ENCODE measurements at regions not wholly inside any gene's neighbourhood (a gene's known extent, or its start where the extent isn't known, plus 50 kb on each side); places are given as distances from the start of the nearest gene placed in this dataset.
A peak's percentile ranks its signal among the peaks of the same experiment; 100 is the strongest.

GRCh38 chr10:4718544-4718943 is 107.5 kb upstream of the AKR1E2 start:
- ChIA-PET CTCF (interaction anchor here (1.1 kb wide), 1 partner anchor 62 kb away, joined by 4 read pairs; no protein-coding TSS in a partner anchor), POLR2A (no interaction called here)
- DNase-seq (ENCODE audit: low read depth, low spot score): no peak
- TF ChIP-seq CTCF (IDR thresholded peaks at IDR 0.05; ENCODE audit: insufficient read depth, low read length, missing control alignments): no peak
- H3K4me3 ChIP-seq (ENCODE audit: low read depth, low read length): no peak overlapping the region

GRCh38 chr10:4717670-4718069 is 108.3 kb upstream of the AKR1E2 start:
- H3K4me3 ChIP-seq (ENCODE audit: low read depth, low read length): no peak overlapping the region
- TF ChIP-seq CTCF (IDR thresholded peaks at IDR 0.05; ENCODE audit: insufficient read depth, low read length, missing control alignments): no peak
- no peak for DNase-seq (ENCODE audit: low read depth, low spot score)
- CTCF ChIA-PET: interaction anchor here (1.4 kb wide), 1 partner anchor 12 kb away, joined by 4 read pairs; no protein-coding TSS in a partner anchor
- POLR2A ChIA-PET: no interaction called here

- CTCF ChIA-PET: interaction anchor here (0.5 kb wide), 1 partner anchor 56 kb away, joined by 3 read pairs; no protein-coding TSS in a partner anchor
- POLR2A ChIA-PET: no interaction called here
- TF ChIP-seq CTCF (IDR thresholded peaks at IDR 0.05; ENCODE audit: insufficient read depth, low read length, missing control alignments): no peak
- no peak for DNase-seq (ENCODE audit: low read depth, low spot score)
- no peak overlapping the region for H3K4me3 ChIP-seq (ENCODE audit: low read depth, low read length)
Observed at GRCh38 chr10:4710858-4711257, 115.1 kb upstream of the AKR1E2 start.

- TF ChIP-seq CTCF (IDR thresholded peaks at IDR 0.05; ENCODE audit: insufficient read depth, low read length, missing control alignments): no peak
- ChIA-PET CTCF (no interaction called here), POLR2A (no interaction called here)
- no peak for DNase-seq (ENCODE audit: low read depth, low spot score)
- no peak overlapping the region for H3K4me3 ChIP-seq (ENCODE audit: low read depth, low read length)
Observed at GRCh38 chr10:4708123-4708759, 117.8 kb upstream of the AKR1E2 start.

- DNase-seq (ENCODE audit: low read depth, low spot score): no peak
- no peak overlapping the region for H3K4me3 ChIP-seq (ENCODE audit: low read depth, low read length)
- POLR2A ChIA-PET: no interaction called here
- no peak for TF ChIP-seq CTCF (IDR thresholded peaks at IDR 0.05; ENCODE audit: insufficient read depth, low read length, missing control alignments)
- CTCF ChIA-PET: interaction anchor here (1.0 to 1.3 kb wide), 2 partner anchors 16 to 55 kb away, joined by 4 read pairs; no protein-coding TSS in a partner anchor
Observed at GRCh38 chr10:4707221-4707620, 118.8 kb upstream of the AKR1E2 start.

GRCh38 chr10:4704034-4704545 is 121.9 kb upstream of the AKR1E2 start:
- no peak for TF ChIP-seq CTCF (IDR thresholded peaks at IDR 0.05; ENCODE audit: insufficient read depth, low read length, missing control alignments)
- DNase-seq (ENCODE audit: low read depth, low spot score): peak; percentile 59
- POLR2A ChIA-PET: interaction anchor here (0.8 to 1.3 kb wide), 4 partner anchors 10 to 68 kb away, joined by 3 to 6 read pairs (median 4); no protein-coding TSS in a partner anchor
- no peak overlapping the region for H3K4me3 ChIP-seq (ENCODE audit: low read depth, low read length)
- CTCF ChIA-PET: interaction anchor here (1.1 kb wide), 1 partner anchor 12 kb away, joined by 3 read pairs; no protein-coding TSS in a partner anchor

Data from AG04449 (cell line).